H9 (cell line): ENCODE measurements at regions not wholly inside any gene's neighbourhood (a gene's known extent, or its start where the extent isn't known, plus 50 kb on each side); places are given as distances from the start of the nearest gene placed in this dataset.

Source experiments
- DNase-seq: peaks from one replicate; pipeline ENCODE4 v3.0.0-alpha.2; 2017
- H2AFZ ChIP-seq: one replicate; pipeline ENCODE4 v1.6.1; 2013; ENCODE audit warnings: mild to moderate bottlenecking, low read length, control low read depth, moderate library complexity
- H2AK5ac ChIP-seq: 2 replicates; pipeline ENCODE4 v1.6.1; 2013; ENCODE audit warnings: low read length, control low read depth, mixed read lengths; ENCODE audit not compliant: insufficient read length
- H2BK120ac ChIP-seq: one replicate; pipeline ENCODE4 v1.6.1; 2013; ENCODE audit warnings: low read depth, mild to moderate bottlenecking, low read length, control low read depth, inconsistent platforms; ENCODE audit not compliant: poor library complexity, severe bottlenecking
- H2BK12ac ChIP-seq: 2 replicates; pipeline ENCODE4 v1.6.1; 2013; ENCODE audit warnings: low read length, control low read depth, mixed read lengths, low read depth; ENCODE audit not compliant: insufficient read length
- H2BK15ac ChIP-seq: 2 replicates; pipeline ENCODE4 v1.6.1; 2013; ENCODE audit warnings: low read depth, low read length, control low read depth
- H2BK20ac ChIP-seq: one replicate; pipeline ENCODE4 v1.6.1; 2013; ENCODE audit warnings: low read depth, mild to moderate bottlenecking, low read length, control low read depth, inconsistent platforms; ENCODE audit not compliant: poor library complexity, severe bottlenecking
- H2BK5ac ChIP-seq: 2 replicates; pipeline ENCODE4 v1.6.1; 2013; ENCODE audit warnings: low read length, control low read depth, mixed read lengths; ENCODE audit not compliant: insufficient read length
- H3K14ac ChIP-seq: 2 replicates; pipeline ENCODE4 v1.6.1; 2013; ENCODE audit warnings: low read length, control low read depth; ENCODE audit not compliant: insufficient read depth
- H3K18ac ChIP-seq: 2 replicates; pipeline ENCODE4 v1.6.1; 2013; ENCODE audit warnings: low read depth, mild to moderate bottlenecking, mixed read lengths, low read length, control low read depth; ENCODE audit not compliant: insufficient read length
- H3K23ac ChIP-seq: 2 replicates; pipeline ENCODE4 v1.6.1; 2013; ENCODE audit warnings: low read length, control low read depth, mixed read lengths, low read depth; ENCODE audit not compliant: insufficient read length
- H3K23me2 ChIP-seq: 2 replicates; pipeline ENCODE4 v1.6.1; 2013; ENCODE audit warnings: low read depth, mild to moderate bottlenecking, mixed read lengths, low read length, control low read depth; ENCODE audit not compliant: insufficient read length, poor library complexity, severe bottlenecking
- H3K27ac ChIP-seq: 2 replicates; pipeline ENCODE4 v1.5.1; 2013; ENCODE audit warnings: low read length, control low read depth, mixed read lengths, low read depth; ENCODE audit not compliant: insufficient read length
- H3K27me3 ChIP-seq: 2 replicates; pipeline ENCODE4 v1.6.1; 2013; ENCODE audit warnings: low read length, control low read depth, inconsistent platforms; ENCODE audit not compliant: insufficient read depth
- H3K4ac ChIP-seq: 2 replicates; pipeline ENCODE4 v1.6.1; 2013; ENCODE audit warnings: low read depth, mild to moderate bottlenecking, control low read depth, inconsistent platforms, low read length, moderate library complexity
- H3K4me1 ChIP-seq: 2 replicates; pipeline ENCODE4 v1.6.1; 2013; ENCODE audit warnings: low read length, control low read depth, inconsistent platforms; ENCODE audit not compliant: insufficient read depth
- H3K4me2 ChIP-seq: 2 replicates; pipeline ENCODE4 v1.6.1; 2013; ENCODE audit warnings: low read length, control low read depth, mixed read lengths; ENCODE audit not compliant: insufficient read length, insufficient read depth
- H3K56ac ChIP-seq: 2 replicates; pipeline ENCODE4 v1.6.1; 2013; ENCODE audit warnings: low read depth, mild to moderate bottlenecking, mixed read lengths, low read length, control low read depth; ENCODE audit not compliant: insufficient read length
- H3K79me1 ChIP-seq: 2 replicates; pipeline ENCODE4 v1.6.1; 2013; ENCODE audit warnings: low read depth, mild to moderate bottlenecking, moderate library complexity, low read length, control low read depth, inconsistent platforms; ENCODE audit not compliant: insufficient read depth, poor library complexity, severe bottlenecking
- H3K79me2 ChIP-seq: 2 replicates; pipeline ENCODE4 v1.6.1; 2013; ENCODE audit warnings: low read length, control low read depth, inconsistent platforms; ENCODE audit not compliant: insufficient read depth
- H3K9ac ChIP-seq: 2 replicates; pipeline ENCODE4 v1.6.1; 2013; ENCODE audit warnings: low read length, control low read depth, mixed read lengths; ENCODE audit not compliant: insufficient read length; ENCODE audit errors: extremely low read depth
- H3K9me3 ChIP-seq: one replicate; pipeline ENCODE4 v1.6.1; 2013; ENCODE audit warnings: low read depth, low read length, inconsistent platforms; ENCODE audit not compliant: control insufficient read depth
- H3T11ph ChIP-seq: one replicate; pipeline ENCODE4 v1.6.1; 2013; ENCODE audit warnings: mild to moderate bottlenecking, low read length, control low read depth, inconsistent platforms
- H4K20me1 ChIP-seq: one replicate; pipeline ENCODE4 v1.6.1; 2013; ENCODE audit not compliant: control insufficient read depth, insufficient read length, insufficient read depth
- H4K5ac ChIP-seq: 2 replicates; pipeline ENCODE4 v1.6.1; 2013; ENCODE audit warnings: low read depth, mild to moderate bottlenecking, mixed read lengths, low read length, control low read depth; ENCODE audit not compliant: insufficient read length
- H4K8ac ChIP-seq: replicated peaks from 2 replicates; pipeline ENCODE4 v1.6.1; 2013; ENCODE audit warnings: low read length, control low read depth, mixed read lengths, low read depth; ENCODE audit not compliant: insufficient read length
- H4K91ac ChIP-seq: 2 replicates; pipeline ENCODE4 v1.6.1; 2013; ENCODE audit warnings: low read depth, mild to moderate bottlenecking, moderate library complexity, mixed read lengths, low read length, control low read depth; ENCODE audit not compliant: insufficient read length
- H3K27ac Mint-ChIP-seq, 3 experiments: 2 replicates in 2 of 3; 3 replicates in 1 of 3; pipeline ENCODE4 v1.8.0; 2020 to 2021; ENCODE audit warnings: mixed read lengths in 3 of 3, mild to moderate bottlenecking in 1 of 3, moderate library complexity in 1 of 3
- H3K27me3 Mint-ChIP-seq: 2 replicates; pipeline ENCODE4 v1.8.0; 2021; ENCODE audit warnings: low read depth, mild to moderate bottlenecking, moderate library complexity, mixed read lengths
- H3K36me3 Mint-ChIP-seq, 3 experiments: 2 replicates in 2 of 3; 3 replicates in 1 of 3; pipeline ENCODE4 v1.8.0; 2020 to 2021; ENCODE audit warnings: low read depth in 3 of 3, mixed read lengths in 3 of 3; ENCODE audit not compliant: insufficient read depth in 1 of 3
- H3K4me1 Mint-ChIP-seq, 2 experiments: 2 replicates each; pipeline ENCODE4 v1.8.0; 2020; ENCODE audit warnings: mixed read lengths in 2 of 2
- H3K4me3 Mint-ChIP-seq, 2 experiments: 2 replicates in 1 of 2; 3 replicates in 1 of 2; pipeline ENCODE4 v1.8.0; 2020 to 2021; ENCODE audit warnings: mild to moderate bottlenecking in 2 of 2, mixed read lengths in 2 of 2, moderate library complexity in 1 of 2
- H3K9me3 Mint-ChIP-seq, 2 experiments: 2 replicates in 1 of 2; 3 replicates in 1 of 2; pipeline ENCODE4 v1.8.0; 2020; ENCODE audit warnings: mild to moderate bottlenecking in 2 of 2, mixed read lengths in 2 of 2, moderate library complexity in 1 of 2
- CTCF ChIP-seq: fragments of 200-600 bp; sonication (generic); conservative IDR thresholded peaks from 3 replicates; pipeline ENCODE4 v1.8.0; 2021; ENCODE audit warnings: antibody characterized with exemption, mild to moderate bottlenecking
- WGBS: extraction: QIAGEN DNeasy Blood & Tissue Kit; methylation state at CpG from one replicate; pipeline ENCODE4 v1.1.7; 2013; ENCODE audit warnings: missing lambda C conversion rate, low lambda C conversion rate, mixed read lengths; ENCODE audit not compliant: insufficient read length; ENCODE audit errors: extremely low coverage; 5-methylcytosine and 5-hydroxymethylcytosine counted together

- no peak overlapping the region for H4K5ac ChIP-seq
- Mint-ChIP-seq H3K27ac (no peak overlapping the region), H3K36me3 (no peaks in the 10 kb centered on the region), H3K4me3 (no peak overlapping the region), H3K4me1 (peaks cover 0 to 9% of the 10 kb centered on the region in 2 experiments; a peak in 2 of 4 replicates), H3K27me3 (no peaks in the 10 kb centered on the region), H3K9me3 (no peaks in the 10 kb centered on the region)
- H3K4me1 ChIP-seq = no peaks in the 10 kb centered on the region
- H3K27me3 ChIP-seq = no peaks in the 10 kb centered on the region
- no peak overlapping the region for H3K56ac ChIP-seq
- H3K4me2 ChIP-seq = no peak overlapping the region
- DNase-seq = no peak
- no CpG with 5 or more reads among the region's 4 CpGs for WGBS
- H4K91ac ChIP-seq = no peak overlapping the region
- no peak overlapping the region for H2BK120ac ChIP-seq
- no peak overlapping the region for H2AK5ac ChIP-seq
- no peak overlapping the region for H2BK5ac ChIP-seq
- TF ChIP-seq CTCF = no peak
- H3K9ac ChIP-seq = no peak overlapping the region
- H2BK15ac ChIP-seq = no peak overlapping the region
- no peak overlapping the region for H2AFZ ChIP-seq
- H3K4ac ChIP-seq = no peak overlapping the region
- H3K18ac ChIP-seq = no peak overlapping the region
- H3K9me3 ChIP-seq = no peaks in the 10 kb centered on the region
- no peak overlapping the region for H3K14ac ChIP-seq
- H4K20me1 ChIP-seq = no peaks in the 10 kb centered on the region
- no peak overlapping the region for H3K27ac ChIP-seq
- H2BK12ac ChIP-seq = no peak overlapping the region
- no peak overlapping the region for H3T11ph ChIP-seq
- no peak overlapping the region for H2BK20ac ChIP-seq
- no peaks in the 10 kb centered on the region for H3K79me2 ChIP-seq
- no peaks in the 10 kb centered on the region for H3K23me2 ChIP-seq
- H3K79me1 ChIP-seq = no peaks in the 10 kb centered on the region
- no peak overlapping the region for H3K23ac ChIP-seq
- H4K8ac ChIP-seq = no peak overlapping the region
Measured at GRCh38 chr12:83634726-83635267, 948.1 kb downstream of the TMTC2 start.
